GM23248 (cell line): ENCODE measurements at regions not wholly inside any gene's neighbourhood (a gene's known extent, or its start where the extent isn't known, plus 50 kb on each side); places are given as distances from the start of the nearest gene placed in this dataset.

Source experiments
- DNase-seq: peaks from one replicate; pipeline ENCODE4 v3.0.0-alpha.2; 2015
- H2AFZ ChIP-seq: fragments of 200-600 bp; sonication (generic); 2 replicates; pipeline ENCODE4 v1.6.1; 2016; ENCODE audit warnings: antibody characterized with exemption
- H3F3A ChIP-seq: fragments of 200-600 bp; sonication (generic); 2 replicates; pipeline ENCODE4 v1.6.1; 2016; ENCODE audit warnings: mild to moderate bottlenecking, antibody characterized with exemption, mixed run types; ENCODE audit not compliant: insufficient read depth
- H3K27ac ChIP-seq: fragments of 200-600 bp; sonication (generic); 2 replicates; pipeline ENCODE4 v1.5.1; 2016; ENCODE audit warnings: mild to moderate bottlenecking
- H3K27me3 ChIP-seq: fragments of 200-600 bp; sonication (generic); replicated peaks from 2 replicates; pipeline ENCODE4 v1.6.1; 2016; ENCODE audit warnings: mild to moderate bottlenecking; ENCODE audit not compliant: insufficient read depth
- H3K36me3 ChIP-seq: fragments of 200-600 bp; sonication (generic); 2 replicates; pipeline ENCODE4 v1.6.1; 2016; ENCODE audit warnings: low read depth, mild to moderate bottlenecking
- H3K4me1 ChIP-seq: fragments of 200-600 bp; sonication (generic); 2 replicates; pipeline ENCODE4 v1.6.1; 2016; ENCODE audit warnings: mild to moderate bottlenecking; ENCODE audit not compliant: insufficient read depth
- H3K4me2 ChIP-seq: fragments of 200-600 bp; sonication (generic); one replicate; pipeline ENCODE4 v1.6.1; 2016; ENCODE audit warnings: mild to moderate bottlenecking; ENCODE audit not compliant: unreplicated experiment
- H3K4me3 ChIP-seq: fragments of 200-600 bp; sonication (generic); 2 replicates; pipeline ENCODE4 v1.5.1; 2016; ENCODE audit warnings: mild to moderate bottlenecking
- H3K79me2 ChIP-seq: fragments of 200-600 bp; sonication (generic); 2 replicates; pipeline ENCODE4 v1.6.1; 2016; ENCODE audit warnings: mild to moderate bottlenecking; ENCODE audit not compliant: insufficient read depth
- H3K9ac ChIP-seq: fragments of 200-600 bp; sonication (generic); 2 replicates; pipeline ENCODE4 v1.6.1; 2016; ENCODE audit warnings: mild to moderate bottlenecking
- H3K9me2 ChIP-seq: fragments of 200-600 bp; sonication (generic); 2 replicates; pipeline ENCODE4 v1.6.1; 2016; ENCODE audit warnings: mixed run types, mild to moderate bottlenecking, moderate library complexity; ENCODE audit not compliant: insufficient read depth
- H3K9me3 ChIP-seq: fragments of 200-600 bp; sonication (generic); one replicate; pipeline ENCODE4 v1.6.1; 2017; ENCODE audit warnings: low read depth
- H4K20me1 ChIP-seq: fragments of 200-600 bp; sonication (generic); 2 replicates; pipeline ENCODE4 v1.6.0; 2016; ENCODE audit not compliant: insufficient read depth
- EZH2 ChIP-seq: fragments of 200-600 bp; sonication (generic); IDR thresholded peaks from 2 replicates; pipeline ENCODE4 v1.6.1; 2018; ENCODE audit warnings: antibody characterized with exemption, mild to moderate bottlenecking; ENCODE audit not compliant: insufficient read depth, poor library complexity, severe bottlenecking
- EZH2phosphoT487 ChIP-seq: fragments of 200-600 bp; sonication (generic); IDR thresholded peaks from 2 replicates; pipeline ENCODE4 v1.6.1; 2018; ENCODE audit warnings: antibody characterized with exemption, moderate library complexity, mild to moderate bottlenecking, low read depth; ENCODE audit not compliant: insufficient read depth
- WGBS, 2 experiments: methylation state at CpG; one replicate each; pipeline ENCODE4 v1.1.6; 2015 to 2017; ENCODE audit warnings: low lambda C conversion rate in 2 of 2, low coverage in 1 of 2; ENCODE audit errors: missing lambda C conversion rate in 2 of 2; 5-methylcytosine and 5-hydroxymethylcytosine counted together
- in situ Hi-C: fragments of 300-500 bp; cut with MboI; formaldehyde crosslinking; loops from 2 replicates; pipeline ENCODE4 v1.15.0; 2020

DNA sequence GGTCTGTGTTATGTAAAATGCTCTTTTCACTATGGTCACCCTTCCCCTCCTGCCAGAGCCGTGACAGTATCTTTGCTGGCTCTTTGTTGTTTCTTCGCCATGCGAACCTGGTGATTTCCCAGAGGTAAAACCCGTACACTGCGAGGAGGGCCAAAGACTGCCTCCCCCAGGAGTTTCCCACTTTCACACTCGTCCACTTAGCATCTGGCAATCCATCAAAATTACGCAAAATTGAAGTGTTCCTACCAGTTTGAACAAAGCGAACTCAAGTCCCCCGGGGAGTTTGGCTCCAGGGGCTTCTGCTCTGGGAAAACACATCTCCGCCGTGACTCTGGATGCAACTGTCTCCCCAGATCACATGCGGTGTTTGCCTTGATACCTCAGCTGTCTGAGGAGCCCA is 239.9 kb downstream of the FAM43A start:
- Histone ChIP-seq H3F3A (peaks cover 14% of the 10 kb centered on the region; the same call in 1 of the 2 replicates), H3K4me3 (no peak overlapping the region), H3K4me1 (peaks cover 24% of the 10 kb centered on the region), H3K9me3 (no peaks in the 10 kb centered on the region), H3K27me3 (no peaks in the 10 kb centered on the region), H2AFZ (no peak overlapping the region), H3K79me2 (no peaks in the 10 kb centered on the region), H4K20me1 (no peaks in the 10 kb centered on the region), H3K36me3 (no peaks in the 10 kb centered on the region), H3K9ac (no peak overlapping the region), H3K27ac (no peak overlapping the region), H3K4me2 (no peak overlapping the region), H3K9me2 (no peaks in the 10 kb centered on the region)
- 89 to 90% methylated on average over 12 of the region's 12 CpGs for WGBS, 2 experiments
- in situ Hi-C loops = no loop called here
- TF ChIP-seq EZH2 (no peak), EZH2phosphoT487 (no peak)
- DNase-seq = no peak

DNA sequence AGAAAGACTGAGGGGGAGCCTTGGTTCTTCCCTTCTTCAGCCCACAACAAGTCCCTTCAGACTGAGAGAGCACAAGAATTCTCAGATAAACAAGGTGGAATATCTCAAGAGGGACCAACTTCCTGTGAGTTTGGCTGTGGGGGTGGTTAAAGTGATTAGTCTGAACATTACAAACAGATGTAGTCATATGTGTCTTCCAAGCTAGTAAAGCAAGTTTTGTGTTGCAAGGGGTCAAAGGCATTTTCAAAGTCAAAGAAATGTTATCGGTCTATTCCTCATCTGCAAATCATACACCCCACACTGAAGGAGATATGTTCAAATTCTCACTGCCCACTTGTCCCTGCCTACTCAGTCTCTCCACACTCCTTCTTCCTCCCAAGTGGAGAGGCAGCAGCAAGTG is 242.5 kb downstream of the FAM43A start:
- Histone ChIP-seq H3K4me1 (peaks cover 36% of the 10 kb centered on the region), H3F3A (peaks cover 26% of the 10 kb centered on the region), H3K27me3 (no peaks in the 10 kb centered on the region), H2AFZ (no peak overlapping the region), H3K9me3 (no peaks in the 10 kb centered on the region), H4K20me1 (no peaks in the 10 kb centered on the region), H3K79me2 (no peaks in the 10 kb centered on the region), H3K4me3 (no peak overlapping the region), H3K9me2 (no peaks in the 10 kb centered on the region), H3K4me2 (no peak overlapping the region), H3K27ac (no peak overlapping the region), H3K9ac (no peak overlapping the region), H3K36me3 (no peaks in the 10 kb centered on the region)
- WGBS, 2 experiments = 5 to 6% methylated on average over 1 of the region's 1 CpG
- peak; percentile 58 for DNase-seq
- TF ChIP-seq EZH2 (no peak), EZH2phosphoT487 (no peak)
- in situ Hi-C loops = no loop called here

DNA sequence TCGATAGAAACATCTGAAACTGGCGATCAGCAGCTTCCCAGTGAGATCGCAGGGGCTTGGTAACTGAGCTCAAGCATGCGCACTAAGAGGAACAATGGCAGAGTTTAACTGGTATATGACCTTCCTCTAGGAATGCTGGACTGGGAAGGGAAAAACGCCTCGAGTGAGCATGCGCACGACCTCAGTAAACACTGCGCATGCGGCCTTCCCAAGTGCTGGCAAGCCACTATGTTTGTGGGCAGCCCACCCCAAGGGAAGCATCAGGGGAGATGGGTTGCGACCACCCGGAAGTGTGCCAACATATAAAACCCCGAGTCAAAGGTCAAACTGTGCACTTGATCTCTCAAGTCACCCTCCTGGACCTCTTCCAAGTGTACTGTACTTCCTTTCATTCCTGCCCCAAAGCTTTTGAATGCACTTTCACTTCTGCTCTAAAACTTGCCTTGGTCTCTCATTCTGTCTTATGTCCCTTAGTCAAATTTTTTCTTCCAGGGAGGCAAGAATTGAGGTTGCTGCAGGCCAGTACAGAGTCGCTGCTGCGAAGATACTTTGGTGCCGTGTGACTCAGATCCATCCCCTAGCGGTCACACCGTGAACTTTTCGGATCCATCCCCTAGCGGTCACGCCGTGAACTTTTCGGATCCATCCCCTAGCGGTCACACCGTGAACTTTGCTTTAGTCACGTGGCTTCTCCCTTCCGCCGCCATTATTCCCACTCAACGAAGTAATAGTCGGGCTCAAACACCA is 243.3 kb downstream of the FAM43A start:
- no peak for TF ChIP-seq EZH2
- no peak for TF ChIP-seq EZH2phosphoT487
- Histone ChIP-seq H3K4me2 (no peak overlapping the region), H3K4me1 (peaks cover 36% of the 10 kb centered on the region), H3K27me3 (no peaks in the 10 kb centered on the region), H3F3A (peaks cover 26% of the 10 kb centered on the region), H4K20me1 (no peaks in the 10 kb centered on the region), H2AFZ (no peak overlapping the region), H3K79me2 (no peaks in the 10 kb centered on the region), H3K4me3 (no peak overlapping the region), H3K9ac (no peak overlapping the region), H3K27ac (no peak overlapping the region), H3K36me3 (no peaks in the 10 kb centered on the region), H3K9me3 (no peaks in the 10 kb centered on the region), H3K9me2 (no peaks in the 10 kb centered on the region)
- 75 to 80% methylated on average over 29 to 30 of the region's 30 CpGs for WGBS, 2 experiments
- DNase-seq = no peak
- in situ Hi-C loops = no loop called here

DNA sequence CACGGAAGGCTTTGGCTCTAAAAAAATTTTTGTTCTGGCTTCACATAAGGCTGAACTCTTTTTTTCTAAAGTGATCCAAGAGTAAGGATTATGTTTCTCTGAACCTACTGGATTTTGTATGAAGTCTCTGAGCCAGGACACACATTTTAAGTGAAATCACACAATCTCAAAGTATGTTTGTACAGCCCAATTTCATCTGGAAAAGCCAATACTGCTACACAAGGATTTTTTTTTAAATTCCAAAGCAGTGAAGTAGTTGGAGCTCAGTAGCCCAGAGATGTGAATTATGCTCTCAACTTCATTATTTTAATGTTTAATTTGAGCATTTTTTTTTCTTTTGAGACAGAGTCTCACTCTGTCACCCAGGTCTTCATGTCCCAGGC is 243.9 kb downstream of the FAM43A start:
- H3K9ac ChIP-seq = no peak overlapping the region
- no peaks in the 10 kb centered on the region for H3K36me3 ChIP-seq
- H3K4me1 ChIP-seq = peaks cover 36% of the 10 kb centered on the region
- H3K27ac ChIP-seq = no peak overlapping the region
- WGBS, 2 experiments = 29 to 38% methylated on average over 1 of the region's 1 CpG
- H3K4me3 ChIP-seq = no peak overlapping the region
- no peak overlapping the region for H3K4me2 ChIP-seq
- H3F3A ChIP-seq = peaks cover 26% of the 10 kb centered on the region
- DNase-seq = peak; percentile 17
- no peaks in the 10 kb centered on the region for H3K9me2 ChIP-seq
- no peaks in the 10 kb centered on the region for H3K27me3 ChIP-seq
- H4K20me1 ChIP-seq = no peaks in the 10 kb centered on the region
- H3K79me2 ChIP-seq = no peaks in the 10 kb centered on the region
- TF ChIP-seq EZH2 (no peak), EZH2phosphoT487 (no peak)
- no peaks in the 10 kb centered on the region for H3K9me3 ChIP-seq
- in situ Hi-C loops = no loop called here
- H2AFZ ChIP-seq = no peak overlapping the region
